Neural cell (in vitro differentiated cells): ENCODE measurements at regions not wholly inside any gene's neighbourhood (a gene's known extent, or its start where the extent isn't known, plus 50 kb on each side); places are given as distances from the start of the nearest gene placed in this dataset.

ENCODE experiments used
- H2AFZ ChIP-seq: fragments of 200-600, 300-800 bp; sonication (generic), shearing (Covaris generic); 2 replicates; pipeline ENCODE4 v1.6.0; 2014; ENCODE audit warnings: low read depth, mild to moderate bottlenecking, antibody characterized with exemption, low read length, moderate library complexity
- H3F3A ChIP-seq: fragments of 200-600 bp; shearing (Covaris generic); 2 replicates; pipeline ENCODE4 v1.6.1; 2016; ENCODE audit warnings: mild to moderate bottlenecking, moderate library complexity, mixed read lengths, antibody characterized with exemption, low read length; ENCODE audit not compliant: insufficient read depth, poor library complexity, severe bottlenecking
- H3K27ac ChIP-seq: fragments of 200-600, 300-800 bp; sonication (generic), shearing (Covaris generic); 2 replicates; pipeline ENCODE4 v1.5.1; 2014; ENCODE audit warnings: mild to moderate bottlenecking, low read length, moderate library complexity
- H3K27me3 ChIP-seq: fragments of 300-800, 200-600 bp; sonication (generic), shearing (Covaris generic); 2 replicates; pipeline ENCODE4 v1.6.0; 2014; ENCODE audit warnings: mild to moderate bottlenecking, low read depth, low read length, moderate library complexity; ENCODE audit not compliant: insufficient read depth
- H3K36me3 ChIP-seq: fragments of 300-800, 200-600 bp; sonication (generic), shearing (Covaris generic); 2 replicates; pipeline ENCODE4 v1.5.1; 2014; ENCODE audit warnings: mild to moderate bottlenecking, antibody characterized with exemption, low read length, moderate library complexity; ENCODE audit not compliant: insufficient read depth
- H3K4me2 ChIP-seq: fragments of 300-800, 200-600 bp; sonication (generic), shearing (Covaris generic); 2 replicates; pipeline ENCODE4 v1.6.0; 2014; ENCODE audit warnings: mild to moderate bottlenecking, low read length
- H3K4me3 ChIP-seq: fragments of 300-800, 200-600 bp; sonication (generic), shearing (Covaris generic); 2 replicates; pipeline ENCODE4 v1.5.1; 2014; ENCODE audit warnings: mild to moderate bottlenecking, low read length, moderate library complexity
- H3K79me2 ChIP-seq: fragments of 200-600 bp; shearing (Covaris generic); replicated peaks from 2 replicates; pipeline ENCODE4 v1.6.0; 2014; ENCODE audit warnings: mild to moderate bottlenecking, low read length, moderate library complexity; ENCODE audit not compliant: insufficient read depth
- H3K9ac ChIP-seq: fragments of 300-800, 200-600 bp; sonication (generic), shearing (Covaris generic); 2 replicates; pipeline ENCODE4 v1.6.1; 2016; ENCODE audit warnings: mild to moderate bottlenecking, low read length, mixed read lengths
- H3K9me2 ChIP-seq: fragments of 200-600 bp; shearing (Covaris generic); 2 replicates; pipeline ENCODE4 v1.6.1; 2016; ENCODE audit warnings: mild to moderate bottlenecking, low read length, mixed read lengths; ENCODE audit not compliant: insufficient read depth
- H3K9me3 ChIP-seq: fragments of 200-600, 300-800 bp; sonication (generic), shearing (Covaris generic); 2 replicates; pipeline ENCODE4 v1.6.1; 2016; ENCODE audit warnings: mild to moderate bottlenecking, mixed run types, low read length, moderate library complexity, mixed read lengths
- H4K20me1 ChIP-seq: fragments of 200-600 bp; shearing (Covaris generic); 2 replicates; pipeline ENCODE4 v1.6.1; 2016; ENCODE audit warnings: mild to moderate bottlenecking, mixed run types; ENCODE audit not compliant: insufficient read depth
- CTCF ChIP-seq: fragments of 450-650 bp; IDR thresholded peaks from 2 replicates; pipeline ENCODE4 v1.5.1; 2014; ENCODE audit warnings: antibody characterized with exemption, mild to moderate bottlenecking, moderate library complexity; ENCODE audit not compliant: poor library complexity, severe bottlenecking
- EP300 ChIP-seq: fragments of 450-650 bp; conservative IDR thresholded peaks from 2 replicates; pipeline ENCODE4 v1.6.1; 2014; ENCODE audit warnings: antibody characterized with exemption, mild to moderate bottlenecking, moderate library complexity; ENCODE audit not compliant: poor library complexity, severe bottlenecking
- EZH2 ChIP-seq: fragments of 200-600, 300-800 bp; shearing (Covaris generic), sonication (generic); IDR thresholded peaks from 2 replicates; pipeline ENCODE4 v1.6.1; 2014; ENCODE audit warnings: antibody characterized with exemption, low read length, borderline replicate concordance, mild to moderate bottlenecking; ENCODE audit not compliant: insufficient read depth, poor library complexity, severe bottlenecking
- MXI1 ChIP-seq: fragments of 450-650 bp; conservative IDR thresholded peaks from 2 replicates; pipeline ENCODE4 v1.6.1; 2014; ENCODE audit warnings: antibody characterized with exemption, mild to moderate bottlenecking; ENCODE audit not compliant: poor library complexity, severe bottlenecking
- POLR2AphosphoS5 ChIP-seq: IDR thresholded peaks from 2 replicates; pipeline ENCODE4 v1.6.1; 2012
- RAD21 ChIP-seq: fragments of 450-650 bp; conservative IDR thresholded peaks from 2 replicates; pipeline ENCODE4 v1.6.1; 2014; ENCODE audit warnings: antibody characterized with exemption, mild to moderate bottlenecking, moderate library complexity
- REST ChIP-seq: IDR thresholded peaks from 2 replicates; pipeline ENCODE4 v1.6.1; 2012; ENCODE audit warnings: borderline replicate concordance
- SMC3 ChIP-seq: fragments of 450-650 bp; conservative IDR thresholded peaks from 2 replicates; pipeline ENCODE4 v1.6.1; 2014; ENCODE audit warnings: antibody characterized with exemption, mild to moderate bottlenecking, moderate library complexity; ENCODE audit not compliant: poor library complexity
- TAF1 ChIP-seq: IDR thresholded peaks from 2 replicates; pipeline ENCODE4 v1.6.1; 2012; ENCODE audit warnings: low read depth

GRCh38 chr6:112935402-112936078 is 588.4 kb downstream of the RFPL4B start:
- H3K79me2 ChIP-seq, result no peaks in the 10 kb centered on the region
- H3K4me3 ChIP-seq, result no peak overlapping the region
- no peak overlapping the region for H3K9ac ChIP-seq
- no peaks in the 10 kb centered on the region for H3K27me3 ChIP-seq
- H2AFZ ChIP-seq, result no peak overlapping the region
- H3K27ac ChIP-seq, result no peak overlapping the region
- no peak overlapping the region for H3K4me2 ChIP-seq
- no peaks in the 10 kb centered on the region for H3K36me3 ChIP-seq
- H3K9me2 ChIP-seq, result no peaks in the 10 kb centered on the region
- H4K20me1 ChIP-seq, result no peaks in the 10 kb centered on the region
- no peak for TF ChIP-seq EP300
- TF ChIP-seq POLR2AphosphoS5, result no peak
- TF ChIP-seq RAD21, result no peak
- TF ChIP-seq TAF1, result no peak
- no peak for TF ChIP-seq MXI1
- no peak for TF ChIP-seq EZH2
- no peak for TF ChIP-seq SMC3
- H3F3A ChIP-seq, result no peaks in the 10 kb centered on the region
- H3K9me3 ChIP-seq, result no peaks in the 10 kb centered on the region

GRCh38 chr6:112936079-112936472 is 588.9 kb downstream of the RFPL4B start:
- Histone ChIP-seq H3K27ac (no peak overlapping the region), H3K79me2 (no peaks in the 10 kb centered on the region), H3F3A (no peaks in the 10 kb centered on the region), H2AFZ (no peak overlapping the region), H3K4me3 (no peak overlapping the region), H3K9me2 (no peaks in the 10 kb centered on the region), H3K9me3 (no peaks in the 10 kb centered on the region), H3K9ac (no peak overlapping the region), H3K4me2 (no peak overlapping the region), H3K27me3 (no peaks in the 10 kb centered on the region), H4K20me1 (no peaks in the 10 kb centered on the region), H3K36me3 (no peaks in the 10 kb centered on the region)
- no peak for TF ChIP-seq REST
- TF ChIP-seq TAF1, result no peak
- no peak for TF ChIP-seq CTCF
- TF ChIP-seq MXI1, result no peak
- TF ChIP-seq RAD21, result no peak
- TF ChIP-seq EZH2, result no peak
- TF ChIP-seq EP300, result no peak
- TF ChIP-seq POLR2AphosphoS5, result no peak
- TF ChIP-seq SMC3, result no peak
